Stimulated activated naive CD8-positive, alpha-beta T cell treated with anti-CD3 and anti-CD28 coated beads, Interleukin-15, amount 100 ng/mL, for 72 hours (primary cell): ENCODE measurements at regions not wholly inside any gene's neighbourhood (a gene's known extent, or its start where the extent isn't known, plus 50 kb on each side); places are given as distances from the start of the nearest gene placed in this dataset.

Source experiments
- ATAC-seq: fragments of 150-1000 bp; cut with Tn5 transposase; 2 replicates; pipeline ENCODE4 v1.10.0; 2021; ENCODE audit warnings: mild to moderate bottlenecking, moderate library complexity
- DNase-seq, 2 donors: peaks; one replicate each; pipeline ENCODE4 v3.0.0; 2021 to 2022
- H3K27ac Mint-ChIP-seq, 2 donors: one replicate each; pipeline ENCODE4 v1.8.0; 2022; ENCODE audit warnings: mild to moderate bottlenecking in 2 of 2, mixed read lengths in 2 of 2, moderate library complexity in 2 of 2
- H3K27me3 Mint-ChIP-seq: one replicate; pipeline ENCODE4 v1.8.0; 2022; ENCODE audit warnings: mixed read lengths
- H3K4me1 Mint-ChIP-seq: one replicate; pipeline ENCODE4 v1.8.0; 2022; ENCODE audit warnings: mild to moderate bottlenecking, mixed read lengths
- H3K4me3 Mint-ChIP-seq, 2 donors: one replicate each; pipeline ENCODE4 v1.8.0; 2022; ENCODE audit warnings: mild to moderate bottlenecking in 2 of 2, mixed read lengths in 2 of 2, moderate library complexity in 1 of 2
- H3K9me3 Mint-ChIP-seq, 2 donors: one replicate each; pipeline ENCODE4 v1.8.0; 2022; ENCODE audit warnings: mixed read lengths in 2 of 2

GRCh38 chr6:131400054-131400778 is 172.8 kb upstream of the ARG1 start:
- Mint-ChIP-seq H3K27ac (peak overlapping the region in 1 of 2 donors; percentile 41), H3K27me3 (no peaks in the 10 kb centered on the region), H3K4me1 (peaks cover 14% of the 10 kb centered on the region), H3K9me3 (peaks cover 25 to 26% of the 10 kb centered on the region in 2 donors), H3K4me3 (no peak overlapping the region)
- ATAC-seq, result no peak
- no peak for DNase-seq

GRCh38 chr6:131400779-131401496 is 172.1 kb upstream of the ARG1 start:
- Mint-ChIP-seq H3K4me1 (peaks cover 14% of the 10 kb centered on the region), H3K27me3 (no peaks in the 10 kb centered on the region), H3K4me3 (no peak overlapping the region), H3K27ac (peak overlapping the region in 1 of 2 donors; percentile 41), H3K9me3 (peaks cover 25 to 26% of the 10 kb centered on the region in 2 donors)
- DNase-seq (no peak), ATAC-seq (no peak)

GRCh38 chr6:131408811-131409210 is 164.2 kb upstream of the ARG1 start:
- DNase-seq (no peak), ATAC-seq (no peak)
- Mint-ChIP-seq H3K9me3 (peaks cover 21 to 23% of the 10 kb centered on the region in 2 donors), H3K4me3 (no peak overlapping the region), H3K27me3 (no peaks in the 10 kb centered on the region), H3K4me1 (peaks cover 5% of the 10 kb centered on the region), H3K27ac (no peak overlapping the region)

GRCh38 chr6:131410785-131411184 is 162.2 kb upstream of the ARG1 start:
- ATAC-seq (no peak), DNase-seq (no peak)
- Mint-ChIP-seq H3K27me3 (no peaks in the 10 kb centered on the region), H3K4me3 (no peak overlapping the region), H3K27ac (no peak overlapping the region), H3K4me1 (peaks cover 5% of the 10 kb centered on the region), H3K9me3 (peaks cover 12 to 14% of the 10 kb centered on the region in 2 donors)

GRCh38 chr6:131412960-131413830 is 159.8 kb upstream of the ARG1 start:
- DNase-seq (no peak), ATAC-seq (no peak)
- H3K4me1 Mint-ChIP-seq, result peaks cover 17% of the 10 kb centered on the region
- H3K9me3 Mint-ChIP-seq, result peaks cover 12 to 14% of the 10 kb centered on the region in 2 donors
- no peaks in the 10 kb centered on the region for H3K27me3 Mint-ChIP-seq
- no peak overlapping the region for H3K27ac Mint-ChIP-seq
- H3K4me3 Mint-ChIP-seq, result no peak overlapping the region

- Mint-ChIP-seq H3K4me1 (peaks cover 19% of the 10 kb centered on the region), H3K9me3 (peaks cover 12 to 14% of the 10 kb centered on the region in 2 donors), H3K27ac (no peak overlapping the region), H3K4me3 (no peak overlapping the region), H3K27me3 (no peaks in the 10 kb centered on the region)
- no peak for DNase-seq
- ATAC-seq, result no peak
Measured at GRCh38 chr6:131413831-131414191, 159.2 kb upstream of the ARG1 start.

- Mint-ChIP-seq H3K27me3 (no peaks in the 10 kb centered on the region), H3K4me3 (no peak overlapping the region), H3K4me1 (peaks cover 30% of the 10 kb centered on the region), H3K27ac (no peak overlapping the region), H3K9me3 (peaks cover 12 to 14% of the 10 kb centered on the region in 2 donors)
- no peak for DNase-seq
- no peak for ATAC-seq
Measured at GRCh38 chr6:131414956-131415355, 158.1 kb upstream of the ARG1 start.

- Mint-ChIP-seq H3K27ac (no peak overlapping the region), H3K27me3 (no peaks in the 10 kb centered on the region), H3K4me3 (no peak overlapping the region), H3K4me1 (peaks cover 42% of the 10 kb centered on the region), H3K9me3 (peaks cover 0 to 6% of the 10 kb centered on the region in 2 donors)
- no peak for ATAC-seq
- no peak for DNase-seq
Measured at GRCh38 chr6:131418441-131418840, 154.6 kb upstream of the ARG1 start.

GRCh38 chr6:131419702-131420101 is 153.3 kb upstream of the ARG1 start:
- DNase-seq (no peak), ATAC-seq (peak; percentile 56)
- peaks cover 0 to 6% of the 10 kb centered on the region in 2 donors for H3K9me3 Mint-ChIP-seq
- peak overlapping the region; percentile 29 to 50 for H3K27ac Mint-ChIP-seq
- peak overlapping the region in 1 of 2 donors; percentile 4 for H3K4me3 Mint-ChIP-seq
- H3K4me1 Mint-ChIP-seq, result peaks cover 41% of the 10 kb centered on the region
- no peaks in the 10 kb centered on the region for H3K27me3 Mint-ChIP-seq

- Mint-ChIP-seq H3K27me3 (no peaks in the 10 kb centered on the region), H3K4me1 (peaks cover 41% of the 10 kb centered on the region), H3K27ac (no peak overlapping the region), H3K4me3 (no peak overlapping the region), H3K9me3 (peaks cover 0 to 6% of the 10 kb centered on the region in 2 donors)
- ATAC-seq (no peak), DNase-seq (no peak)
Measured at GRCh38 chr6:131424016-131424415, 149.0 kb upstream of the ARG1 start.

GRCh38 chr6:131424475-131424874 is 148.6 kb upstream of the ARG1 start:
- peaks cover 36% of the 10 kb centered on the region for H3K4me1 Mint-ChIP-seq

GRCh38 chr6:131427434-131428058 is 145.5 kb upstream of the ARG1 start:
- Mint-ChIP-seq H3K27me3 (no peaks in the 10 kb centered on the region), H3K4me3 (no peak overlapping the region), H3K27ac (no peak overlapping the region), H3K4me1 (peaks cover 22% of the 10 kb centered on the region), H3K9me3 (no peaks in the 10 kb centered on the region)
- ATAC-seq (no peak), DNase-seq (no peak)

More at GRCh38 chr6:131424475-131424874, 148.6 kb upstream of the ARG1 start:
- H3K27me3 Mint-ChIP-seq, result no peaks in the 10 kb centered on the region
- DNase-seq (no peak), ATAC-seq (no peak)
- H3K9me3 Mint-ChIP-seq, result peaks cover 0 to 6% of the 10 kb centered on the region in 2 donors
- H3K27ac Mint-ChIP-seq, result no peak overlapping the region
- H3K4me3 Mint-ChIP-seq, result no peak overlapping the region

GRCh38 chr6:131430531-131430930 is 142.5 kb upstream of the ARG1 start:
- H3K27ac Mint-ChIP-seq, result no peak overlapping the region
- no peak for DNase-seq
- peaks cover 10 to 11% of the 10 kb centered on the region in 2 donors for H3K9me3 Mint-ChIP-seq
- no peak overlapping the region for H3K4me3 Mint-ChIP-seq
- peaks cover 21% of the 10 kb centered on the region for H3K4me1 Mint-ChIP-seq
- no peak for ATAC-seq
- no peaks in the 10 kb centered on the region for H3K27me3 Mint-ChIP-seq

GRCh38 chr6:131431718-131432117 is 141.3 kb upstream of the ARG1 start:
- Mint-ChIP-seq H3K27ac (peak overlapping the region in 1 of 2 donors; percentile 63), H3K4me3 (no peak overlapping the region)

GRCh38 chr6:131433927-131434326 is 139.1 kb upstream of the ARG1 start:
- Mint-ChIP-seq H3K4me3 (no peak overlapping the region), H3K4me1 (peaks cover 38% of the 10 kb centered on the region), H3K9me3 (peaks cover 25 to 44% of the 10 kb centered on the region in 2 donors), H3K27me3 (no peaks in the 10 kb centered on the region), H3K27ac (no peak overlapping the region)
- ATAC-seq, result no peak
- no peak for DNase-seq

More at GRCh38 chr6:131431718-131432117, 141.3 kb upstream of the ARG1 start:
- H3K9me3 Mint-ChIP-seq, result peaks cover 17 to 22% of the 10 kb centered on the region in 2 donors
- no peak for ATAC-seq
- no peaks in the 10 kb centered on the region for H3K27me3 Mint-ChIP-seq
- no peak for DNase-seq
- peaks cover 19% of the 10 kb centered on the region for H3K4me1 Mint-ChIP-seq
